Subcutaneous abdominal adipose tissue (tissue), 5 donors: ENCODE measurements at regions not wholly inside any gene's neighbourhood (a gene's known extent, or its start where the extent isn't known, plus 50 kb on each side); places are given as distances from the start of the nearest gene placed in this dataset.

ENCODE experiments used
- H3K27ac ChIP-seq: one replicate; pipeline ENCODE4 v1.7.0; 2013; ENCODE audit warnings: low read depth, mild to moderate bottlenecking, inconsistent platforms, low read length, moderate library complexity
- H3K27me3 ChIP-seq, 5 donors: one replicate each; pipeline ENCODE4 v1.7.0; 2013; ENCODE audit warnings: low read length in 5 of 5, inconsistent platforms in 1 of 5; ENCODE audit not compliant: control insufficient read depth in 5 of 5, insufficient read depth in 4 of 5
- H3K36me3 ChIP-seq, 5 donors: one replicate each; pipeline ENCODE4 v1.7.0; 2013; ENCODE audit warnings: low read length in 5 of 5; ENCODE audit not compliant: control insufficient read depth in 5 of 5, insufficient read depth in 5 of 5
- H3K4me1 ChIP-seq, 5 donors: one replicate each; pipeline ENCODE4 v1.7.0; 2013; ENCODE audit warnings: low read length in 5 of 5, mild to moderate bottlenecking in 3 of 5, moderate library complexity in 1 of 5; ENCODE audit not compliant: control insufficient read depth in 5 of 5, insufficient read depth in 5 of 5
- H3K4me3 ChIP-seq, 5 donors: one replicate each; pipeline ENCODE4 v1.7.0; 2013; ENCODE audit warnings: low read length in 5 of 5, low read depth in 1 of 5
- H3K9ac ChIP-seq, 5 donors: one replicate each; pipeline ENCODE4 v1.7.0; 2013; ENCODE audit warnings: low read length in 5 of 5, mild to moderate bottlenecking in 4 of 5, moderate library complexity in 3 of 5
- H3K9me3 ChIP-seq, 5 donors: one replicate each; pipeline ENCODE4 v1.7.0; 2013; ENCODE audit warnings: low read length in 5 of 5; ENCODE audit not compliant: control insufficient read depth in 5 of 5
- donor health status: healthy.
- donor health status: healthy.
- donor health status: healthy.
- donor health status: healthy.
- donor health status: healthy.

DNA sequence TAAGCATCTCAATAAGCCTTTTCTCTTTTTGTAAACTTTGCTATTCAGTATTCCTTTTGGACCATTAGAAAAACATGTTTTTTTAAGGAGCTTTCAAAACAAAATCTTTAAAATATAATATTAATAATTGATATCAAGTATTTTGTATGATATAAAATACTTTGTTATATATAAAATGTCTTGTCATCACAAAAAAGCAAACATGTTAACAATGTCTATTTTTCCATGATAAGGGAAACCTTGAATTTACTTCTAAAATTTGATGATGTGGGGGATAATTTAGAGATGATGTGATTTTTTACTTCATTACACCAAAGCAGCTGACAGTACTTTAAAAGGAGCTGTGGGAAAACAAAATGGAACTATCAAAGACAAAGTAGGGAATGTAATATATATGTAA is 887.7 kb downstream of the SI start:
- H3K4me1 ChIP-seq, result no peaks in the 10 kb centered on the region
- H3K4me3 ChIP-seq, result no peak overlapping the region
- H3K9ac ChIP-seq, result no peak overlapping the region
- H3K9me3 ChIP-seq, result peaks cover 0 to 5% (median 0%) of the 10 kb centered on the region in 5 donors
- no peaks in the 10 kb centered on the region for H3K27me3 ChIP-seq
- H3K27ac ChIP-seq, result no peak overlapping the region
- no peaks in the 10 kb centered on the region for H3K36me3 ChIP-seq

DNA sequence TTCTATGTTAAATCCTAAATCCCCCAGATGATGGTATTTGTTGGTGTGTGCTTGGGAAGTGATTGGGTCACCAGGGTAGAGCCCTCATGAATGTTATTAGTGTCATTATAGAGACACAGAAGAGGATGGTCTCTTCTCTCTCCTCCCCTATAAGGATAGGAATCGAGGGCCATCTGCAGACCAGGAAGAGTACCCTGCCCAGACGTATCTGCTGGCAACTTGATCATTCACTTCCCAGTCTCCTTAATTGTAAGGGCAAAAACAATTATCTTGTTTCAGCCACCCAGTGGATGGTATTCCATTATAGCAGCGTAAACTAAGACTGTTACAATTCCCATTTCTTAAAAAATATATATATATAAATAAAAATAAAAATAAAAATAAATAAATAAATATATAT is 892.2 kb downstream of the SI start:
- H3K4me1 ChIP-seq, result no peaks in the 10 kb centered on the region
- peaks cover 0 to 3% (median 0%) of the 10 kb centered on the region in 5 donors for H3K9me3 ChIP-seq
- H3K27ac ChIP-seq, result no peak overlapping the region
- H3K4me3 ChIP-seq, result no peak overlapping the region
- no peaks in the 10 kb centered on the region for H3K27me3 ChIP-seq
- H3K9ac ChIP-seq, result no peak overlapping the region
- no peaks in the 10 kb centered on the region for H3K36me3 ChIP-seq

DNA sequence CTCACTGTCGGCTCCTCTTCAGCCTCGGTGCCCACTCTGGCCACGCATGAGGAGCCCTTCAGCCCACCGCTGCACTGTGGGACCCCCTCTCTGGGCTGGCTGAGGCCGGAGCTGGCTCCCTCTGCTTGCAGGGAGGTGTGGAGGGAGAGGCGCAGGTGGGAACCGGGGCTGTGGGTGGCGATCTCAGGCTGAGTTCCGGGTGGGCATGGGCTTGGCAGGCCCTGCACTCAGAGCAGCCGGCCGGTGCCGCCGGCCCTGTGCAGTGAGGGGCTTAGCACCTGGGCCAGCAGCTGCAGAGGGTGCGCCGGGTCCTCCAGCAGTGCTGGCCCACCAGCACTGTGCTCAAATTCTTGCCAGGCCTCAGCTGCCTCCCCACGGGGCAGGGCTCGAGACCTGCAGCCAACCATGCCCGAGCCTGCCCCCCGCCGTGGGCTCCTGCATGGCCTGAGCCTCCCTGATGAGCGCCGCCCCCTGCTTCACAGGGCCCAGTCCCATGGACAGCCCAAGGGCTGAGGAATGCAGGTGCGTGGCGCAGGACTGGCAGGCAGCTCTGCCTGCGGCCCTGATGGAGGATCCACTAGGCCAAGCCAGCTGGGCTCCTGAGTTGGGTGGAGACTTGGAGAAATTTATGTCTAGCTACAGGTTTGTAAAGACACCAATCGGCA is 899.1 kb downstream of the SI start:
- Histone ChIP-seq H3K36me3 (no peaks in the 10 kb centered on the region), H3K4me1 (no peaks in the 10 kb centered on the region), H3K27ac (no peak overlapping the region), H3K9me3 (peaks cover 0 to 6% (median 0%) of the 10 kb centered on the region in 5 donors), H3K9ac (no peak overlapping the region), H3K27me3 (no peaks in the 10 kb centered on the region), H3K4me3 (no peak overlapping the region)

DNA sequence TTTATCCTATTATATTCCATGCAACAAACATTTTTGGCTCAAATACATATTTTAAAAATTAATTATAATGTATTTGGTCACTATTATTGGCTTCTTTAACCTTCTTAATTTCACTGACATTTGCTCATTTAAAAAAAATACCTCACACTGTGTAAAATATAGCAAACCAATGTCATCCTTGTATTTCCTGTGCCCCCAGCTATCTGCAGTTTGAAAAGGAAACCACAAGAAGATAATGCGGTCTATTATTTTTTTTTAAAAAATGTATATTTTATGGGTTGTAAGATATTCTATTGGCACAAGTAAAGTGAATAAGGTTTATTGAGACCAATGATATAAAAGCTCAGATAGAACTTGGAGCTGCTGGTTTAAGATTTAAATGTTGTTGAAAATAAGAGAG is 904.2 kb downstream of the SI start:
- Histone ChIP-seq H3K9me3 (no peaks in the 10 kb centered on the region), H3K27me3 (no peaks in the 10 kb centered on the region), H3K27ac (no peak overlapping the region), H3K36me3 (no peaks in the 10 kb centered on the region), H3K4me3 (no peak overlapping the region), H3K9ac (no peak overlapping the region), H3K4me1 (no peaks in the 10 kb centered on the region)

DNA sequence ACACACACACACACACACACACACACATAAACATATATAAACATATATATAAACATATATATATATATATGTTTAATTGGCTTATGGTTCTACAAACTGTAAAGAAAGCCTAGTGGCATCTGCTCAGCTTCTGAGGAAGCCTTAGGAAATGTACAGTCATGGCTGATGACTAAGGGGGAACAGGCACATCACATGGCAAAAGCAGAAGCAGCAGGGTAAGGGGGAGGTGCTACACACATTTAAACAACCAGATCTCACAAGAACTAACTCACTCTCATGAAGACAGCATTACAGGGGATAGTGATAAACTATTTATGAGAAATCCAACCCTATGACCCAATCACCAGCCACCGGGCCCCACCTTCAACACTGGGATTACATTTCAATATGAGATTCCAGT is 922.9 kb downstream of the SI start:
- Histone ChIP-seq H3K9me3 (peaks cover 0 to 12% (median 0%) of the 10 kb centered on the region in 5 donors), H3K9ac (no peak overlapping the region), H3K4me1 (no peaks in the 10 kb centered on the region), H3K27me3 (no peaks in the 10 kb centered on the region), H3K27ac (no peak overlapping the region), H3K36me3 (no peaks in the 10 kb centered on the region), H3K4me3 (no peak overlapping the region)

DNA sequence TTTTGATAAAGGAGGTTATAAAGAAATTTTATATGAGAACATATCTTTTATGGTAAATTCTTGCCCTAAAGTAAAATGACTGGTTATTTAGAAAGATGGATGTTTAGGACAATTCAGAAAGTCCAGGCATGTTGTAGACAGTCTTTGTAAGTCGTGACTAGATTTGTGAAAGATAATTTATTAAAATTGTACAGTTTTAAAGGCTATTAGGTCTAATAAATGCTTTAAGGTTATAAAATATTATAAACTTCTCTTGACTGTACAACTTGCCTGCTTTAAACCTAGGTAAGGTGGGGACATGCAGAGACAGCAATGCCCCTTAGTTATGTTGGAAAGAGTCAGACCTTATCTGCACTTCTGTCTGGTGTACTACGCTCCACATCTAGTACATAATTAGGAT is 933.5 kb downstream of the SI start:
- Histone ChIP-seq H3K27ac (no peak overlapping the region), H3K4me1 (no peaks in the 10 kb centered on the region), H3K36me3 (no peaks in the 10 kb centered on the region), H3K27me3 (no peaks in the 10 kb centered on the region), H3K9me3 (peaks cover 0 to 38% (median 19%) of the 10 kb centered on the region in 5 donors), H3K9ac (no peak overlapping the region), H3K4me3 (no peak overlapping the region)

DNA sequence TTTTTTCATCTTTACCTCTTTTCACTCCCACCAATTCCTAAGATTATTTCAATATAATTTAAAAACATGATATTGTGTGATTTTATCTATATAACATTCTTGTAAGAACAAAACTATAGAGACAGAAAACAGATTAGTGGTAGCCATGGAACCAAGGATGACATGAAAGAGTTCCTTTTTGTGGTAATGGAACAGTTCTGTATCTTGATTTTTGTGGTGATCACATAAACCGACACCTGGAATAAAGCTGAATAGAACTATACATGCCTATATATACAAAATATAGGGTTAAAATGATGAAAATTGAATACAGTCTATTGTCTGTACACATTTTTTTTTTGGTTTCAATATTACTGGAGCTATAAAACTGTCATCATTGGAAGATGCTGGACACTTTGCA is 945.4 kb downstream of the SI start:
- Histone ChIP-seq H3K4me3 (no peak overlapping the region), H3K27ac (no peak overlapping the region), H3K27me3 (no peaks in the 10 kb centered on the region), H3K4me1 (no peaks in the 10 kb centered on the region), H3K9me3 (no peaks in the 10 kb centered on the region), H3K36me3 (no peaks in the 10 kb centered on the region), H3K9ac (no peak overlapping the region)

DNA sequence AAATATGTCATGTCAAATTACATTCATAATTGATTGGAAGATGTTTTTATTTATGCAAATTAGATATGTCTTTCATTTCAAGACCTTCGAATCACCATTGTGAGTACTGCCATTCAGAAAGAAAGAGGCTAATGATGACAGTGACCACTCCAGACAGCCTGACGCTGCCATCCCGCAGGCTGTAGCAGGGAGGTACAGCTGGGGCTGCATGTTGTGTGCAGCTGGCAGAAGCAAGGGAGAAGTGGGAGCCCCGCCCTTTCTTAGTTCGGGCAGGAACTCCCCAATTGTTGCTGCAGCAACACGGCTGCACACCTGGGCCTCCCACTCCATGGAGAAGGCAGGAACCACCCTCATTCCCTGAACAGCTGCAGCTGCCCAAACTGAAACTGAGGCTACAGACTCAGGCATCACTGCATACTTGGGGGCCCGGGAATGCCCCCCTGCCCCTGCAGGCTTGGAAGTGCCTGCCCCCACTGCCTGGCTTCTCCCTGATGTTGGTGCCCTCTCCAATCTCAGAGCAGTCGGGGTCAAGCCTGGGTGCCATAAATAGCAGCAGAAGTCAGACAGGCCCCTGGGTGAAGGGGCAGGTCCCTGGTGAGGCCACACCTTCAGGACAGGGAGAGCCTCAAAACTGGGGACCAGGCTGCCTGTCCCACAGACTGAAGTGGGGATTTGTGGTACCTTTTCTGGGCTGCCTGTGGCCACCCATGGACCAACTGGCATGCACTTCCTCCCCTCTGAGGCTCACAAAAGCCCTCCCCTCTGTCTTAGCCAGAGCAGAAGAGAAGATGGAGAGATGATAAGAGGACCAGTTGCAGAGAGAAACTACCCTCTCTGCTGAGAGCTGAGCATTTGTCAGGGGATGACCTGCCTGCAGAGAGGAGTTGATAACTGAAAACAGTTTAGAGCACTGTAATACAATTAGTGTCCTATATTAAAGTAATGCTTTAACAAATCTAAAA is 964.6 kb downstream of the SI start:
- Histone ChIP-seq H3K9me3 (peaks cover 0 to 8% (median 4%) of the 10 kb centered on the region in 5 donors), H3K9ac (no peak overlapping the region), H3K27ac (no peak overlapping the region), H3K36me3 (no peaks in the 10 kb centered on the region), H3K4me3 (no peak overlapping the region), H3K27me3 (no peaks in the 10 kb centered on the region), H3K4me1 (no peaks in the 10 kb centered on the region)

DNA sequence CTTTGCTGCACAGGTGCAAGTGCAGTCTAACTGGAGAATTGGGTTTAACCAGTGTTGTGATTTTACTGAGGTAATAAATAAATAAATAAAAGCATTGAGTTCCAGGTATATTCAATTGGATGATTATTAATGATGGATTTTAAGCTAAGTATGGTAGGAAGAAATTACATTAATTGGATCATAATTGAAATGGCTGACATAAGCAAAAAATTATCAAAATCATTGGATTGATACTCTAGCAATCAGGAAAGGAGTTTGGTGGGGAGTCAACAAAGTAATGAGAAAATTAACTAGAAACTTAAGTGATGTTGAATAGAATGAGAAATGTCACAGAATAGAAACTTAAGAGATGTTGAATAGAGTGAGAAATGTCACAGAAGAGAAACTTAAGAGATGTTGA is 981.9 kb downstream of the SI start:
- no peaks in the 10 kb centered on the region for H3K9me3 ChIP-seq
- H3K4me3 ChIP-seq, result no peak overlapping the region
- no peaks in the 10 kb centered on the region for H3K36me3 ChIP-seq
- H3K27ac ChIP-seq, result no peak overlapping the region
- no peaks in the 10 kb centered on the region for H3K27me3 ChIP-seq
- no peak overlapping the region for H3K9ac ChIP-seq
- no peaks in the 10 kb centered on the region for H3K4me1 ChIP-seq

DNA sequence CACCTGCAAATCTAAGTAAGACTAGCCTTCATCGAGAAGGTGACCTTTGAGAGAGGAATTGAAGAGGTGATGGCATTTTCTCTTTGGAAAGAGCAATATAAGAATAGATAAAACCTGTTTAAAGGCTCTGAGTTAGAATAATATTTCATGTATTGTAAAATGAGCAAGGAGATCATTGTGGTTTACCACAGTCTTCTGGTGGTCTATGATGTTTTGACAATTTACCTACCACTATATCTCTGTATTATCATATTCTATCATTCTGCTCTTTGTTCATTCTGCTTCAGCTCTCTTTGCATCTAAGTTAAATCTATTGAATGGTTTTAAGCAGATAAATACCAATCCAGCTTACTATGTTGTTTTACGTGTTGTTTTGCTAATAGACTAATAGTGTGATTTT is 982.3 kb downstream of the SI start:
- no peaks in the 10 kb centered on the region for H3K9me3 ChIP-seq
- H3K4me1 ChIP-seq, result no peaks in the 10 kb centered on the region
- H3K9ac ChIP-seq, result no peak overlapping the region
- no peak overlapping the region for H3K4me3 ChIP-seq
- H3K36me3 ChIP-seq, result no peaks in the 10 kb centered on the region
- no peaks in the 10 kb centered on the region for H3K27me3 ChIP-seq
- H3K27ac ChIP-seq, result no peak overlapping the region
